ENCODE measurements at regions not wholly inside any gene's neighbourhood (a gene's known extent, or its start where the extent isn't known, plus 50 kb on each side); places are given as distances from the start of the nearest gene placed in this dataset.

DNA sequence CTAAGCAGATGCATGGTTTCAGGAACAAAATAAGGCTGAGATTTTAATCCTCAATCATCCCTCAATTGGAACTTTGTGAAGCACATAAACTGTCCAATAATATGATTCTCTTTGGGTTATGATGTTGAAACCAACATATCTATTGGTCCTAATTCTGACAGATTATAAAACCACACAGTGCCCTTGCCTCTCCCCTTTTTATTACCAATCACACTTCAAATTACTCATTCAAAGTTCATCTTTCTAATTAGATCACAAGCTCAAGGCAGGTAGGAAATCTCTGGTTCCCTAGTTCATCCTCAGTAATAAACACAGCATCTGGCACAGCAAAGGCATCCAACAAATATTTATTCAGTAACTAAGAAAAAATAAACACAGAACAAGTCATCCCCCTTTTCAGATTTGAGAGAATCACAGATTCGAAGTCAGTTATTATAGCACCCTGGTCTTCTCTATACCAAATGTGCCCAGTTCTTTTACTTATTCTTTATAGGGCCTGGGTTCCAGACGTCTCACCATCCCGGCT lies 611.6 kb downstream of the INSC start:
- FAIRE-seq (no peak), ATAC-seq (no peak), DNase-seq (no peak)
- 62 to 90% methylated on average over 3 of the region's 3 CpGs for WGBS, 2 donors
- intact Hi-C loops (cut with DNase I) = no loop called here
- H3K27me3 ChIP-seq = no peaks in the 10 kb centered on the region
- H3K4me3 ChIP-seq = no peak overlapping the region
- H3K9me3 ChIP-seq = no peaks in the 10 kb centered on the region
- no peaks in the 10 kb centered on the region for H3K4me1 ChIP-seq
- no peak overlapping the region for H3K27ac ChIP-seq
- TF ChIP-seq, protein P1, sequence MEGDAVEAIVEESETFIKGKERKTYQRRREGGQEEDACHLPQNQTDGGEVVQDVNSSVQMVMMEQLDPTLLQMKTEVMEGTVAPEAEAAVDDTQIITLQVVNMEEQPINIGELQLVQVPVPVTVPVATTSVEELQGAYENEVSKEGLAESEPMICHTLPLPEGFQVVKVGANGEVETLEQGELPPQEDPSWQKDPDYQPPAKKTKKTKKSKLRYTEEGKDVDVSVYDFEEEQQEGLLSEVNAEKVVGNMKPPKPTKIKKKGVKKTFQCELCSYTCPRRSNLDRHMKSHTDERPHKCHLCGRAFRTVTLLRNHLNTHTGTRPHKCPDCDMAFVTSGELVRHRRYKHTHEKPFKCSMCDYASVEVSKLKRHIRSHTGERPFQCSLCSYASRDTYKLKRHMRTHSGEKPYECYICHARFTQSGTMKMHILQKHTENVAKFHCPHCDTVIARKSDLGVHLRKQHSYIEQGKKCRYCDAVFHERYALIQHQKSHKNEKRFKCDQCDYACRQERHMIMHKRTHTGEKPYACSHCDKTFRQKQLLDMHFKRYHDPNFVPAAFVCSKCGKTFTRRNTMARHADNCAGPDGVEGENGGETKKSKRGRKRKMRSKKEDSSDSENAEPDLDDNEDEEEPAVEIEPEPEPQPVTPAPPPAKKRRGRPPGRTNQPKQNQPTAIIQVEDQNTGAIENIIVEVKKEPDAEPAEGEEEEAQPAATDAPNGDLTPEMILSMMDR (IDR thresholded peaks at IDR 0.05) = no peak
- H3K36me3 ChIP-seq = no peaks in the 10 kb centered on the region

DNA sequence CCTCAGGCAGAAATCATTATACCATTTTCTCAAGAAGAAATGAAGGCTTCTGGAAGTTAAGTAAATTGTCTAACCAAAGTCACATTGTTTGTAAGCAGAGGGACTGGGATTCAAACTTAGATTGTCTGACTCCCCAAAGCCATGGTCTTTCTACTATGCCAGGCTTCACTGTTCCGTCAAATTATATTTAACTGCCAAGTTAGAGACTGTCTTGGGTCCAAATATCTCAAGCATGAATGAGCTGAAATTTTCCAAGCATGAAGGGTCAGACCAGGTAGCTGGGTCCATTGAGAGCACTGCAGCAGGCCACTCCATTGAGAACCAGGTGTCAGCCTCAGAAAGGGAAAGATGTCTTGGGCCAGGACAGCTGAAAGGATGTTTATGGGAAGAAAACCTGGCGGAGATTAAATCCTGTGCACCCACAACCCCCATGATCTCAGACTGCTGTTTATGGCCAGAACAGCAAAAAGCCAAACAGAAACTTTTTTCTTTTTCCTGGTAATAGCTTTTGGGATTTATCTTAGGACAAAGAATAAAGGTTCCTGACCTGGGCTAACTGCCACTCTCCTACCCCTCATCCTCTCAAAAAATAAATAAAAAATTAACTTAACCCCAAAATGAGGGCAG lies 612.3 kb downstream of the INSC start:
- Histone ChIP-seq H3K4me1 (no peaks in the 10 kb centered on the region), H3K36me3 (no peaks in the 10 kb centered on the region), H3K9me3 (no peaks in the 10 kb centered on the region), H3K27me3 (no peaks in the 10 kb centered on the region), H3K27ac (no peak overlapping the region), H3K4me3 (no peak overlapping the region)
- FAIRE-seq = no peak
- TF ChIP-seq, protein P1 (IDR thresholded peaks at IDR 0.05) = no peak
- DNase-seq = no peak
- WGBS, 2 donors = 80 to 89% methylated on average over 2 of the region's 2 CpGs
- intact Hi-C loops (cut with DNase I) = no loop called here
- ATAC-seq = no peak

DNA sequence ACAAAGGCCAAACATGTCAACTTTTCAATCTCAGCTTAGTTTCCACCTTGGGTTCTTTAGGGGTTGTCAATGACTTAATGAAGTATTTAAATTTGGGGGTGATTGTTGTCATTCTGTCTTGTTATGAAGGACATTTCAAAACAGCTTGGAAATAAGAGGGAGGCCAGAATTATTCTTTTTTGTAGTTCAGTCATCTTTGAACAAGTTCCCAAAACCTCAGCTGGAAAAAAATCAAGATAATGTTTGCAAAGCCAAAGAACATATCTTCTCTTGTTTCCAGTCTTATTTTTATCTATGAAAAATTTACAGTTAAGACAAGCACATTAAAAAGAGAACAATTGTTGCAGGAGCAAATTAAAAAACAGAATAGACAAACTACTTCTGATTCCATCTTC lies 612.8 kb downstream of the INSC start:
- FAIRE-seq = no peak
- Histone ChIP-seq H3K27me3 (no peaks in the 10 kb centered on the region), H3K9me3 (no peaks in the 10 kb centered on the region), H3K27ac (no peak overlapping the region), H3K36me3 (no peaks in the 10 kb centered on the region), H3K4me1 (no peaks in the 10 kb centered on the region), H3K4me3 (no peak overlapping the region)
- DNase-seq = no peak
- TF ChIP-seq, protein P1 (IDR thresholded peaks at IDR 0.05) = no peak
- intact Hi-C loops (cut with DNase I) = no loop called here
- ATAC-seq = no peak

DNA sequence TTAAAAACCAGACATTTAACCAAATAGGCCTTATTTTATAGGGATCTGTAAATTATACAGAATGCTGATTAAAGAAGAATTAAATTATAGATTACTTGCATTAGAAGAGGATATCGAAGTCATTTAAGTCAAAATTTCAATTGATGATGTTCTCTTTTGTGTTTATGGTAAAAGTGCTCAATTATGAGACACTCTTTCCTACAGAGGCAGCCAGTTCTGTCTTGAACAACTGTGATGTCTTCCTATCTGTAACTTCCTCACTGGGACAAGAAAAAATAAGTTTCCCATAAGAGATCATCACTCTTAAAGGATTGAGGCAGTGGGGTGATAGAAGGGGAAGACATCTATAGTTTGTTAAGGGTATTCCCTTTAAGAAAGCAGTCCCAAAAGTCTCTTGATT lies 613.5 kb downstream of the INSC start:
- Histone ChIP-seq H3K4me1 (no peaks in the 10 kb centered on the region), H3K27ac (no peak overlapping the region), H3K36me3 (no peaks in the 10 kb centered on the region), H3K27me3 (no peaks in the 10 kb centered on the region), H3K9me3 (no peaks in the 10 kb centered on the region), H3K4me3 (no peak overlapping the region)
- DNase-seq (no peak), FAIRE-seq (no peak), ATAC-seq (no peak)
- intact Hi-C loops (cut with DNase I) = no loop called here
- TF ChIP-seq, protein P1 (IDR thresholded peaks at IDR 0.05) = no peak
- 98% methylated on average over 1 of the region's 1 CpG for WGBS, 2 donors

DNA sequence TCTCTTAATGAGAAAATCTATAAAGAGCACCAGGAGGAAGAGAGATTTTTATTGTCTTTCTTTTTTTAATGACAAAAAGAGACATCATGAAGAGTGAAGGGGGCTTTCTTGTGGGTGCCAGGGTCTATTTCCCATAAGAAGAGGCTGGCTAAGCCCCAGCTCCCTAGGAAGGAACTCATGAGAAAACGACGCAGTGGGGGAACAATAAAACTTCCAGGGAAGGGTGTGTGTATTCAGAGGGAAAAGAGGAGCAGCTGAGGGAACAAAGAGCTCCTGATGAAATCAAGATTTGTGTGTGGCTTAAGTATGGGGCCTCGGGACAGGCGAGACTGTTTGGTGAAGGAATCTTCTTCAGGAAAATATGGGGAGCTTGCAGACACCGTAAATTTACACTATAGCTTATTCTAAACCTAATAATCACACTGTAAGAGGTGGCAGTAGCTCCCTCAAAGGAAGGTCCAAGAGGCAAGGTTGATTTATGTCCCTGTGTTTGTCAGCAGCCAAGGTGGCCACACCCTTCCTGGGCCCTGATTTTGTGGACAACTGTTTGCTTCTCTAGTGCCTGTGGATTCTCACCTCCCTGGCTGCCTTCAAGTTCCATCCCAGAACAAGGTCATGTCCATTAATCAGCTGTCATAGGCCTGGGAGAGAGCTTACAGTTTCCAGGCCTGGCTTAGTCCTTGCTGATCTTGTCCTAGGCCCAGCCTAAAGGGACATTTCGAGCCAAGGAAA lies 615.7 kb downstream of the INSC start:
- FAIRE-seq = no peak
- no peak for ATAC-seq
- DNase-seq = no peak
- no peaks in the 10 kb centered on the region for H3K27me3 ChIP-seq
- TF ChIP-seq, protein P1 (IDR thresholded peaks at IDR 0.05) = no peak
- no peak overlapping the region for H3K27ac ChIP-seq
- no peaks in the 10 kb centered on the region for H3K36me3 ChIP-seq
- WGBS, 2 donors = 89 to 94% methylated on average over 6 of the region's 6 CpGs
- H3K4me1 ChIP-seq = no peaks in the 10 kb centered on the region
- H3K4me3 ChIP-seq = no peak overlapping the region
- no peaks in the 10 kb centered on the region for H3K9me3 ChIP-seq
- intact Hi-C loops (cut with DNase I) = no loop called here
